RWPE2 (cell line): ENCODE measurements at regions not wholly inside any gene's neighbourhood (a gene's known extent, or its start where the extent isn't known, plus 50 kb on each side); places are given as distances from the start of the nearest gene placed in this dataset.
A peak's percentile ranks its signal among the peaks of the same experiment; 100 is the strongest.

Source experiments
- ATAC-seq: fragments of 200-7000 bp; cut with Tn5 transposase; 3 replicates; pipeline ENCODE4 v1.9.1; 2021; ENCODE audit warnings: low read depth
- DNase-seq: peaks from one replicate; pipeline ENCODE4 v3.0.0-alpha.2; 2020; ENCODE audit warnings: low spot score
- H3K27ac ChIP-seq: fragments of 450-650 bp; 2 replicates; pipeline ENCODE4 v1.5.1; 2017; ENCODE audit warnings: mild to moderate bottlenecking; ENCODE audit not compliant: poor library complexity, severe bottlenecking
- H3K27me3 ChIP-seq: fragments of 250-450 bp; sonication (Bioruptor Pico); 2 replicates; pipeline ENCODE4 v1.5.1; 2021; ENCODE audit warnings: mild to moderate bottlenecking, moderate library complexity; ENCODE audit not compliant: insufficient read depth, poor library complexity, severe bottlenecking
- H3K36me3 ChIP-seq: fragments of 250-450 bp; sonication (Bioruptor Pico); 2 replicates; pipeline ENCODE4 v1.5.1; 2020; ENCODE audit warnings: low read depth, mild to moderate bottlenecking, moderate library complexity
- H3K4me1 ChIP-seq: fragments of 250-450 bp; sonication (Bioruptor Pico); 2 replicates; pipeline ENCODE4 v1.5.1; 2021; ENCODE audit warnings: mild to moderate bottlenecking, moderate library complexity; ENCODE audit not compliant: insufficient read depth, poor library complexity, severe bottlenecking
- H3K4me3 ChIP-seq: fragments of 250-450 bp; sonication (Bioruptor Pico); 2 replicates; pipeline ENCODE4 v1.5.1; 2021; ENCODE audit warnings: mild to moderate bottlenecking, moderate library complexity; ENCODE audit not compliant: severe bottlenecking
- H3K9me3 ChIP-seq: fragments of 250-450 bp; sonication (Bioruptor Pico); 2 replicates; pipeline ENCODE4 v1.5.1; 2021; ENCODE audit warnings: mild to moderate bottlenecking, moderate library complexity; ENCODE audit not compliant: severe bottlenecking
- CTCF ChIP-seq: fragments of 450-650 bp; IDR thresholded peaks from one replicate; pipeline ENCODE4 v1.5.1; 2017; ENCODE audit warnings: mild to moderate bottlenecking, moderate library complexity; ENCODE audit not compliant: poor library complexity, severe bottlenecking

GRCh38 chr14:36396798-36397197 is 76.4 kb upstream of the MBIP start:
- TF ChIP-seq CTCF = no peak
- H3K36me3 ChIP-seq = no peaks in the 10 kb centered on the region
- H3K4me3 ChIP-seq = no peak overlapping the region
- no peaks in the 10 kb centered on the region for H3K9me3 ChIP-seq
- no peak overlapping the region for H3K27ac ChIP-seq
- H3K4me1 ChIP-seq = no peaks in the 10 kb centered on the region
- no peak for DNase-seq
- H3K27me3 ChIP-seq = no peaks in the 10 kb centered on the region
- ATAC-seq = no peak

- no peak for TF ChIP-seq CTCF
- H3K9me3 ChIP-seq = no peaks in the 10 kb centered on the region
- H3K27ac ChIP-seq = no peak overlapping the region
- H3K36me3 ChIP-seq = no peaks in the 10 kb centered on the region
- no peak for ATAC-seq
- H3K27me3 ChIP-seq = no peaks in the 10 kb centered on the region
- no peaks in the 10 kb centered on the region for H3K4me1 ChIP-seq
- H3K4me3 ChIP-seq = no peak overlapping the region
- no peak for DNase-seq
Measured at GRCh38 chr14:36394593-36394992, 74.2 kb upstream of the MBIP start.

- no peak overlapping the region for H3K4me3 ChIP-seq
- TF ChIP-seq CTCF = no peak
- H3K27ac ChIP-seq = no peak overlapping the region
- H3K27me3 ChIP-seq = peaks cover 5% of the 10 kb centered on the region
- ATAC-seq (no peak), DNase-seq (no peak)
- H3K4me1 ChIP-seq = no peaks in the 10 kb centered on the region
- no peaks in the 10 kb centered on the region for H3K36me3 ChIP-seq
- H3K9me3 ChIP-seq = no peaks in the 10 kb centered on the region
Measured at GRCh38 chr14:36390718-36391117, 70.3 kb upstream of the MBIP start.

- DNase-seq = no peak
- peaks cover 5% of the 10 kb centered on the region for H3K27me3 ChIP-seq
- ATAC-seq = no peak
- no peaks in the 10 kb centered on the region for H3K36me3 ChIP-seq
- H3K4me1 ChIP-seq = no peaks in the 10 kb centered on the region
- H3K9me3 ChIP-seq = no peaks in the 10 kb centered on the region
- no peak overlapping the region for H3K4me3 ChIP-seq
- no peak for TF ChIP-seq CTCF
- no peak overlapping the region for H3K27ac ChIP-seq
Measured at GRCh38 chr14:36383767-36384431, 63.5 kb upstream of the MBIP start.

- no peaks in the 10 kb centered on the region for H3K36me3 ChIP-seq
- no peaks in the 10 kb centered on the region for H3K9me3 ChIP-seq
- H3K27ac ChIP-seq = no peak overlapping the region
- ATAC-seq = peak; percentile 92
- H3K27me3 ChIP-seq = peaks cover 4% of the 10 kb centered on the region
- TF ChIP-seq CTCF = peak; percentile 97
- H3K4me3 ChIP-seq = no peak overlapping the region
- DNase-seq = peak; percentile 70
- H3K4me1 ChIP-seq = no peaks in the 10 kb centered on the region
Measured at GRCh38 chr14:36373982-36374673, 53.7 kb upstream of the MBIP start.
